ENCODE measurements at regions not wholly inside any gene's neighbourhood (a gene's known extent, or its start where the extent isn't known, plus 50 kb on each side); places are given as distances from the start of the nearest gene placed in this dataset.

- Histone ChIP-seq H3K4me1 (ENCODE audit: control insufficient read depth, insufficient read depth, low read length) (no peaks in the 10 kb centered on the region), H3K27ac (ENCODE audit: low read depth, low read length) (no peak overlapping the region), H3K9me3 (ENCODE audit: control insufficient read depth, insufficient read depth, low read depth, low read length) (0 out of 2 replicates have a peak, but pooled peaks cover 2% of the 10 kb centered on the region), H3K9ac (ENCODE audit: low read length) (no peak overlapping the region), H3K27me3 (ENCODE audit: control insufficient read depth, insufficient read depth, low read length) (no peaks in the 10 kb centered on the region), H3K4me3 (ENCODE audit: low read depth, low read length) (no peak overlapping the region), H3K36me3 (ENCODE audit: control insufficient read depth, insufficient read depth, low read length) (no peaks in the 10 kb centered on the region)
Observed at GRCh38 chr3:46097691-46098241, 70.5 kb upstream of the XCR1 start.

DNA sequence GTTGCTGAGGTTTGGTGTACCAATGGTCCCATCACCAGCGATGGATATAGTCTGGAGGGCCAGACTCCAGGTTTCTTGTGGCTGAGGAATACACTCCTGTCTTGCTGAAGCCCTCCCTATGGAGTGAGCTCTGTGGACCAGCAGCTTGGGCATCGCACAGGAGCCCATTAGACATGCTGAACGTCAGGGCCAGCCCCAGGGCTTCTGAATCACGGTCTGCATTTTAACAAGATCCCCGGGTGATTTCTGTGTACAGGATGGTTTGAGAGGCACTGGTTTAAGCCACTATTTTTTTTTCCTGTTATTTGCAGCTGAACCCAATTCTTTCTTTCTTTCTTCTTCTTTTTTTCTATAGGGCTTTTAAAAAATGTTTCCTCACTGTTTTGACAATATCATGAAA is 69.5 kb upstream of the XCR1 start:
- no peak overlapping the region for H3K27ac ChIP-seq (ENCODE audit: low read depth, low read length)
- no peaks in the 10 kb centered on the region for H3K4me1 ChIP-seq (ENCODE audit: control insufficient read depth, insufficient read depth, low read length)
- H3K36me3 ChIP-seq (ENCODE audit: control insufficient read depth, insufficient read depth, low read length): no peaks in the 10 kb centered on the region
- 0 out of 2 replicates have a peak, but pooled peaks cover 2% of the 10 kb centered on the region for H3K9me3 ChIP-seq (ENCODE audit: control insufficient read depth, insufficient read depth, low read depth, low read length)
- no peak overlapping the region for H3K9ac ChIP-seq (ENCODE audit: low read length)
- no peak overlapping the region for H3K4me3 ChIP-seq (ENCODE audit: low read depth, low read length)
- no peaks in the 10 kb centered on the region for H3K27me3 ChIP-seq (ENCODE audit: control insufficient read depth, insufficient read depth, low read length)

DNA sequence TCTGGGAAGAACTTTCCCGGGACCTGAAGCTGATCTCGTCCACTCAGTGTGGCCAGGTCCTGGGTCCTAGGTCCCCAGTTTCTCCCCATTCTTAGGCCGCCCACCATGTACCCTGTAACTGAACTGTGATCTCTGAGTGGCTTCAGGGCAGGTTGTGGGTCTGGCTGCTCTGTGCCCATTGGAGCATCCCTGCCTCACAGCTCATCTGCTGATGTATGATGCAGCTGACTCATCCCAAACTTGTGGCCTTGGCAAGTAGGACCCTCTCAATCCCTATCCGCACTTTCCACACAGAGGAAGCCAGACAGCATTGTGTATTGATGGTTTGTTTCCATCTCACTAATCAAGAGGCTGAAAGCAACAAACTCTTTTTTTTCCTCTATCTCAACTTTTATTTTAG is 69.1 kb upstream of the XCR1 start:
- 0 out of 2 replicates have a peak, but pooled peaks cover 2% of the 10 kb centered on the region for H3K9me3 ChIP-seq (ENCODE audit: control insufficient read depth, insufficient read depth, low read depth, low read length)
- H3K4me3 ChIP-seq (ENCODE audit: low read depth, low read length): no peak overlapping the region
- no peak overlapping the region for H3K9ac ChIP-seq (ENCODE audit: low read length)
- H3K36me3 ChIP-seq (ENCODE audit: control insufficient read depth, insufficient read depth, low read length): no peaks in the 10 kb centered on the region
- H3K27ac ChIP-seq (ENCODE audit: low read depth, low read length): no peak overlapping the region
- no peaks in the 10 kb centered on the region for H3K27me3 ChIP-seq (ENCODE audit: control insufficient read depth, insufficient read depth, low read length)
- no peaks in the 10 kb centered on the region for H3K4me1 ChIP-seq (ENCODE audit: control insufficient read depth, insufficient read depth, low read length)

- no peak overlapping the region for H3K27ac ChIP-seq (ENCODE audit: low read depth, low read length)
Observed at GRCh38 chr3:46095307-46095706, 68.0 kb upstream of the XCR1 start.

DNA sequence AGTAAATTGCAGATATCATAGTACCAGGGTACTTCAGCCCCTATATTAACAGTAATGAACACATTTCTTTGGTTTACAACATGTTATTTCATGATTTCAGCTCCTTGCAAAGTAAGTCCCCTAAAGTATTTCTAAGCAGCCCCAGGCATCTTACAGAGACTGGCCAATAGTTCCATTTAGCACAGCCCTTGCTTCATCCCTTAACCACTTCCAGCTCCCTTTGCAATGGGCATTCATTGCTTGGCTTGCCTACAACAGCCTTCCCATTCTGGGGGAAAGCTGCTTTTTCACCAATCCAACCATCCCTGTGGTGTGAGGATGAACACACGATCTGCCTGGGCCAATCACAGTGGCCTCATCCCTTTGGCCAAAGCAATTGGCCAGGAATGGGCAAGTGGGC is 67.2 kb upstream of the XCR1 start:
- no peak overlapping the region for H3K27ac ChIP-seq (ENCODE audit: low read depth, low read length)

More at GRCh38 chr3:46095307-46095706, 68.0 kb upstream of the XCR1 start:
- no peak overlapping the region for H3K4me3 ChIP-seq (ENCODE audit: low read depth, low read length)
- H3K27me3 ChIP-seq (ENCODE audit: control insufficient read depth, insufficient read depth, low read length): no peaks in the 10 kb centered on the region
- 0 out of 2 replicates have a peak, but pooled peaks cover 2% of the 10 kb centered on the region for H3K9me3 ChIP-seq (ENCODE audit: control insufficient read depth, insufficient read depth, low read depth, low read length)
- no peaks in the 10 kb centered on the region for H3K4me1 ChIP-seq (ENCODE audit: control insufficient read depth, insufficient read depth, low read length)
- H3K9ac ChIP-seq (ENCODE audit: low read length): no peak overlapping the region
- no peaks in the 10 kb centered on the region for H3K36me3 ChIP-seq (ENCODE audit: control insufficient read depth, insufficient read depth, low read length)

DNA sequence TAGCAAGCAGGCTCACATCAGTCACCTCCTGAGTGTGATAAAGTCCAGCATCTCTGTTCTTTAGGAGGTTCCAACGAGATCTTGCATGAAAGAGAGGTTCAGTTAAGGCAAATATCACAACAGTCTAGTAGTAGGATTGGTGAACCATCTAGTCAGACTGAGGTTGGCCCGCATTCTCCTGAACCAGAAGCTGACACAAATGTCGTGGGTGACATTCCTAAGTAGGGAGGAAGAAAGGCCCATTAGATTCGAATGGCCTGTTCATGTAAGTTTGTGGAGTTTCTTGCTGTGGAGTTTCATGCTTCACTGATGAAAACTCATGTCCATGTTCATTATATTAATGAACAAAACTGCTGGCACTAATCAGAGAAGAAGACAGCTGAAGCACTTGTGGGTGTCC is 66.7 kb upstream of the XCR1 start:
- Histone ChIP-seq H3K9me3 (ENCODE audit: control insufficient read depth, insufficient read depth, low read depth, low read length) (0 out of 2 replicates have a peak, but pooled peaks cover 2% of the 10 kb centered on the region), H3K4me1 (ENCODE audit: control insufficient read depth, insufficient read depth, low read length) (no peaks in the 10 kb centered on the region), H3K4me3 (ENCODE audit: low read depth, low read length) (no peak overlapping the region), H3K27ac (ENCODE audit: low read depth, low read length) (no peak overlapping the region), H3K36me3 (ENCODE audit: control insufficient read depth, insufficient read depth, low read length) (no peaks in the 10 kb centered on the region), H3K9ac (ENCODE audit: low read length) (no peak overlapping the region), H3K27me3 (ENCODE audit: control insufficient read depth, insufficient read depth, low read length) (no peaks in the 10 kb centered on the region)

More for the DNA sequence above, 67.2 kb upstream of the XCR1 start:
- Histone ChIP-seq H3K9me3 (ENCODE audit: control insufficient read depth, insufficient read depth, low read depth, low read length) (0 out of 2 replicates have a peak, but pooled peaks cover 2% of the 10 kb centered on the region), H3K4me1 (ENCODE audit: control insufficient read depth, insufficient read depth, low read length) (no peaks in the 10 kb centered on the region), H3K4me3 (ENCODE audit: low read depth, low read length) (no peak overlapping the region), H3K36me3 (ENCODE audit: control insufficient read depth, insufficient read depth, low read length) (no peaks in the 10 kb centered on the region), H3K9ac (ENCODE audit: low read length) (no peak overlapping the region), H3K27me3 (ENCODE audit: control insufficient read depth, insufficient read depth, low read length) (no peaks in the 10 kb centered on the region)

GRCh38 chr3:46093327-46093942 is 66.2 kb upstream of the XCR1 start:
- no peak overlapping the region for H3K27ac ChIP-seq (ENCODE audit: low read depth, low read length)
- H3K27me3 ChIP-seq (ENCODE audit: control insufficient read depth, insufficient read depth, low read length): no peaks in the 10 kb centered on the region
- H3K36me3 ChIP-seq (ENCODE audit: control insufficient read depth, insufficient read depth, low read length): no peaks in the 10 kb centered on the region
- no peak overlapping the region for H3K4me3 ChIP-seq (ENCODE audit: low read depth, low read length)
- no peaks in the 10 kb centered on the region for H3K4me1 ChIP-seq (ENCODE audit: control insufficient read depth, insufficient read depth, low read length)
- 0 out of 2 replicates have a peak, but pooled peaks cover 2% of the 10 kb centered on the region for H3K9me3 ChIP-seq (ENCODE audit: control insufficient read depth, insufficient read depth, low read depth, low read length)
- H3K9ac ChIP-seq (ENCODE audit: low read length): no peak overlapping the region

- H3K4me3 ChIP-seq (ENCODE audit: low read depth, low read length): no peak overlapping the region
- H3K4me1 ChIP-seq (ENCODE audit: control insufficient read depth, insufficient read depth, low read length): no peaks in the 10 kb centered on the region
- no peak overlapping the region for H3K9ac ChIP-seq (ENCODE audit: low read length)
- 0 out of 2 replicates have a peak, but pooled peaks cover 2% of the 10 kb centered on the region for H3K9me3 ChIP-seq (ENCODE audit: control insufficient read depth, insufficient read depth, low read depth, low read length)
- no peak overlapping the region for H3K27ac ChIP-seq (ENCODE audit: low read depth, low read length)
- H3K36me3 ChIP-seq (ENCODE audit: control insufficient read depth, insufficient read depth, low read length): no peaks in the 10 kb centered on the region
- no peaks in the 10 kb centered on the region for H3K27me3 ChIP-seq (ENCODE audit: control insufficient read depth, insufficient read depth, low read length)
Observed at GRCh38 chr3:46092702-46093080, 65.4 kb upstream of the XCR1 start.

GRCh38 chr3:46091741-46092701 is 64.7 kb upstream of the XCR1 start:
- 0 out of 2 replicates have a peak, but pooled peaks cover 2% of the 10 kb centered on the region for H3K9me3 ChIP-seq (ENCODE audit: control insufficient read depth, insufficient read depth, low read depth, low read length)
- no peak overlapping the region for H3K4me3 ChIP-seq (ENCODE audit: low read depth, low read length)

GRCh38 chr3:46091046-46091445 is 63.8 kb upstream of the XCR1 start:
- Histone ChIP-seq H3K4me3 (ENCODE audit: low read depth, low read length) (no peak overlapping the region), H3K27me3 (ENCODE audit: control insufficient read depth, insufficient read depth, low read length) (no peaks in the 10 kb centered on the region), H3K4me1 (ENCODE audit: control insufficient read depth, insufficient read depth, low read length) (no peaks in the 10 kb centered on the region), H3K9ac (ENCODE audit: low read length) (no peak overlapping the region), H3K36me3 (ENCODE audit: control insufficient read depth, insufficient read depth, low read length) (no peaks in the 10 kb centered on the region), H3K27ac (ENCODE audit: low read depth, low read length) (no peak overlapping the region), H3K9me3 (ENCODE audit: control insufficient read depth, insufficient read depth, low read depth, low read length) (0 out of 2 replicates have a peak, but pooled peaks cover 2% of the 10 kb centered on the region)

More at GRCh38 chr3:46091741-46092701, 64.7 kb upstream of the XCR1 start:
- H3K27ac ChIP-seq (ENCODE audit: low read depth, low read length): no peak overlapping the region
- no peaks in the 10 kb centered on the region for H3K36me3 ChIP-seq (ENCODE audit: control insufficient read depth, insufficient read depth, low read length)
- H3K27me3 ChIP-seq (ENCODE audit: control insufficient read depth, insufficient read depth, low read length): no peaks in the 10 kb centered on the region
- no peaks in the 10 kb centered on the region for H3K4me1 ChIP-seq (ENCODE audit: control insufficient read depth, insufficient read depth, low read length)
- H3K9ac ChIP-seq (ENCODE audit: low read length): no peak overlapping the region

Measured in HUES6 (cell line).